Uterus (tissue), 2 donors: ENCODE measurements at regions not wholly inside any gene's neighbourhood (a gene's known extent, or its start where the extent isn't known, plus 50 kb on each side); places are given as distances from the start of the nearest gene placed in this dataset.

Source experiments
- POLR2A ChIP-seq, 2 donors: fragments of 450-650 bp; IDR thresholded peaks; one replicate each; pipeline ENCODE4 v1.6.1; 2016; ENCODE audit warnings: antibody characterized with exemption in 2 of 2, mild to moderate bottlenecking in 1 of 2, moderate library complexity in 1 of 2
- TF ChIP-seq, protein P1 (sequence below), 4 experiments: fragments of 200-600 bp in 2 of 4; fragments of 450-650 bp in 2 of 4; sonication (generic) in 2 of 4; IDR thresholded peaks; one replicate each; pipeline ENCODE4 v1.5.1; 2016 to 2019; ENCODE audit warnings: antibody characterized with exemption in 4 of 4, mild to moderate bottlenecking in 2 of 4, moderate library complexity in 1 of 4

DNA sequence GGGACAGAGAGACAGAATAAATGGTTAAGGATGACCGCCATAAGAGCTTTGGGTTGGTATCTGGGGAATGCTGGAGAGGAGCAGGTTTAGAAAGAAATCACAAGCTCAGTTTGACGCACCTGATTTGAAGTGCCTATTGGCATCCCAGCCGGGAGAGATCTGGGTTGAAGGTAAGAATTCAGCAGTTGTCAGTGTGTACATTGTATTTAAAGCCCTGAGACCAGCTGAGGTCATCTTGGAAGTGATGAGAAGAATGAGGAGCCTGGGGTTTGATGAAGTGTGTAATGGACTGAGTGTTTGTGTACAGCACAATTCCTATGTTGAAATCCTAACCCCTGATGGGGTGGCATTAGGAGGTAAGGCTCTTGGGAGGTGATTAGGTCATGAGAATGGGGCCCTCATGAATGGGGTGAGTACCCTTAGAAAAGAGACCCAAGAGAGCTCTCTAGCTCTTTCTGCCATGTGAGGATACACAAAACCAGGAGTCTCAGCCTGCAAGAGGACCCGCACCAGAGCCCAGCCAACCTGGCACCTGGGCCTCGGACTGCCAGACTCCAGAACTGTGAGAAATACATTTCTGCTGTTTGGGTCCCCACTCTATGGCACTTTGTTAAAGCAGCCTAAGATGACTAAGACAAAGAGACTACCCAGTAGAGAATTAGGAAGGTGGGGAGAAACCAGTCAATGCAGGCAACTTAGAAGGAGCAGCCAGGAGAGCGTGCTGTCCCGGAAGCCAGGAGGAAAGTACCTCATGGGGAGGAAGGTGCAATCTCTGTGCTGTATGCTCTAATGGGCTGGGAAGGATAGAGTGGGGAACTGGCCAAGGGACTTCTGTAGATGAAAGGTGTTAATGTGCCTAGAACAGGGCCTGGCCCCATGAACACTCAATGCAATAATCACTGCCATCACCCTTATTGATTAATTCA is 133.7 kb upstream of the SLC24A3 start:
- TF ChIP-seq, protein P1, sequence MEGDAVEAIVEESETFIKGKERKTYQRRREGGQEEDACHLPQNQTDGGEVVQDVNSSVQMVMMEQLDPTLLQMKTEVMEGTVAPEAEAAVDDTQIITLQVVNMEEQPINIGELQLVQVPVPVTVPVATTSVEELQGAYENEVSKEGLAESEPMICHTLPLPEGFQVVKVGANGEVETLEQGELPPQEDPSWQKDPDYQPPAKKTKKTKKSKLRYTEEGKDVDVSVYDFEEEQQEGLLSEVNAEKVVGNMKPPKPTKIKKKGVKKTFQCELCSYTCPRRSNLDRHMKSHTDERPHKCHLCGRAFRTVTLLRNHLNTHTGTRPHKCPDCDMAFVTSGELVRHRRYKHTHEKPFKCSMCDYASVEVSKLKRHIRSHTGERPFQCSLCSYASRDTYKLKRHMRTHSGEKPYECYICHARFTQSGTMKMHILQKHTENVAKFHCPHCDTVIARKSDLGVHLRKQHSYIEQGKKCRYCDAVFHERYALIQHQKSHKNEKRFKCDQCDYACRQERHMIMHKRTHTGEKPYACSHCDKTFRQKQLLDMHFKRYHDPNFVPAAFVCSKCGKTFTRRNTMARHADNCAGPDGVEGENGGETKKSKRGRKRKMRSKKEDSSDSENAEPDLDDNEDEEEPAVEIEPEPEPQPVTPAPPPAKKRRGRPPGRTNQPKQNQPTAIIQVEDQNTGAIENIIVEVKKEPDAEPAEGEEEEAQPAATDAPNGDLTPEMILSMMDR (IDR thresholded peaks at IDR 0.05) = no peak
- no peak for TF ChIP-seq POLR2A (IDR thresholded peaks at IDR 0.05)
